Stromal cell of bone marrow (primary cell): ENCODE measurements at regions not wholly inside any gene's neighbourhood (a gene's known extent, or its start where the extent isn't known, plus 50 kb on each side); places are given as distances from the start of the nearest gene placed in this dataset.

Source experiments
- DNase-seq: peaks from one replicate; pipeline ENCODE4 v3.0.0-alpha.2; 2012; ENCODE audit warnings: low read depth

GRCh38 chr12:43294916-43295315 lies 257.1 kb downstream of the ADAMTS20 start:
- no peak for DNase-seq

GRCh38 chr12:43294147-43294546 lies 257.9 kb downstream of the ADAMTS20 start:
- no peak for DNase-seq

- no peak for DNase-seq
These were observed 258.6 kb downstream of the ADAMTS20 start for GRCh38 chr12:43293396-43293795.

GRCh38 chr12:43292699-43293098 lies 259.3 kb downstream of the ADAMTS20 start:
- no peak for DNase-seq

- no peak for DNase-seq
These were observed 260.5 kb downstream of the ADAMTS20 start for GRCh38 chr12:43291516-43291915.

GRCh38 chr12:43290836-43291235 lies 261.2 kb downstream of the ADAMTS20 start:
- DNase-seq, result no peak

- DNase-seq, result no peak
These were observed 262.6 kb downstream of the ADAMTS20 start for GRCh38 chr12:43289426-43289801.

- DNase-seq, result no peak
These were observed 263.2 kb downstream of the ADAMTS20 start for GRCh38 chr12:43288671-43289425.

- no peak for DNase-seq
These were observed 264.2 kb downstream of the ADAMTS20 start for GRCh38 chr12:43287706-43288383.

- DNase-seq, result no peak
These were observed 265.0 kb downstream of the ADAMTS20 start for GRCh38 chr12:43286986-43287385.

GRCh38 chr12:43285159-43285598 lies 266.8 kb downstream of the ADAMTS20 start:
- peak; percentile 79 for DNase-seq

GRCh38 chr12:43284486-43285158 lies 267.4 kb downstream of the ADAMTS20 start:
- peak; percentile 17 for DNase-seq

- DNase-seq, result no peak
These were observed 268.8 kb downstream of the ADAMTS20 start for GRCh38 chr12:43283206-43283605.

GRCh38 chr12:43282106-43282505 lies 269.9 kb downstream of the ADAMTS20 start:
- DNase-seq, result no peak

GRCh38 chr12:43281563-43281962 lies 270.4 kb downstream of the ADAMTS20 start:
- no peak for DNase-seq

GRCh38 chr12:43278541-43278832 lies 273.5 kb downstream of the ADAMTS20 start:
- DNase-seq, result no peak

GRCh38 chr12:43277651-43278540 lies 274.1 kb downstream of the ADAMTS20 start:
- no peak for DNase-seq

- no peak for DNase-seq
These were observed 278.5 kb downstream of the ADAMTS20 start for GRCh38 chr12:43273467-43273866.

- no peak for DNase-seq
These were observed 280.3 kb downstream of the ADAMTS20 start for GRCh38 chr12:43271659-43272058.

- no peak for DNase-seq
These were observed 284.2 kb downstream of the ADAMTS20 start for GRCh38 chr12:43267818-43268217.

- DNase-seq, result no peak
These were observed 290.3 kb downstream of the ADAMTS20 start for GRCh38 chr12:43261701-43262100.

GRCh38 chr12:43255522-43256111 lies 296.4 kb downstream of the ADAMTS20 start:
- DNase-seq, result no peak
